CD14-positive monocyte (primary cell): ENCODE measurements at regions not wholly inside any gene's neighbourhood (a gene's known extent, or its start where the extent isn't known, plus 50 kb on each side); places are given as distances from the start of the nearest gene placed in this dataset.

Experiments
- DNase-seq, 3 donors: peaks; one replicate each; pipeline ENCODE4 v3.0.0-alpha.2; 2011 to 2022
- H2AFZ ChIP-seq: 2 replicates; pipeline ENCODE4 v1.6.0; 2012; ENCODE audit warnings: mild to moderate bottlenecking, low read depth, low read length, inconsistent platforms; ENCODE audit not compliant: insufficient read depth, poor library complexity, severe bottlenecking
- H3K27ac ChIP-seq, 2 donors: 1 replicate in 1 of 2; 2 replicates in 1 of 2; pipeline ENCODE4 v1.5.1; 2012 to 2013; ENCODE audit warnings: low read length in 2 of 2, control low read depth in 1 of 2, inconsistent platforms in 1 of 2, low read depth in 1 of 2, mild to moderate bottlenecking in 1 of 2
- H3K27me3 ChIP-seq, 2 donors: one replicate each; pipeline versions ENCODE4 v1.6.0 to v1.6.1; 2011 to 2013; ENCODE audit warnings: low read length in 2 of 2; ENCODE audit not compliant: control insufficient read depth in 2 of 2, insufficient read depth in 2 of 2
- H3K36me3 ChIP-seq, 2 donors: replicated peaks in 1 of 2; 1 replicate in 1 of 2; 2 replicates in 1 of 2; pipeline versions ENCODE4 v1.5.1 to v1.6.1; 2012 to 2013; ENCODE audit warnings: low read length in 2 of 2, control low read depth in 1 of 2, inconsistent platforms in 1 of 2, mild to moderate bottlenecking in 1 of 2; ENCODE audit not compliant: insufficient read depth in 2 of 2, control insufficient read depth in 1 of 2
- H3K4me1 ChIP-seq, 2 donors: 1 replicate in 1 of 2; 2 replicates in 1 of 2; pipeline versions ENCODE4 v1.5.1 to v1.6.1; 2012 to 2013; ENCODE audit warnings: low read length in 2 of 2, control low read depth in 1 of 2, inconsistent platforms in 1 of 2, mild to moderate bottlenecking in 1 of 2, moderate library complexity in 1 of 2; ENCODE audit not compliant: insufficient read depth in 2 of 2, control insufficient read depth in 1 of 2
- H3K4me2 ChIP-seq: replicated peaks from 2 replicates; pipeline ENCODE3; 2012; ENCODE audit warnings: low read length, moderate library complexity, mild to moderate bottlenecking; ENCODE audit not compliant: poor library complexity, severe bottlenecking; ENCODE audit errors: extremely low read depth
- H3K4me3 ChIP-seq, 3 experiments: fragments of 200-600 bp in 1 of 3; sonication (generic) in 1 of 3; replicated peaks in 1 of 3; 1 replicate in 2 of 3; 2 replicates in 1 of 3; pipeline ENCODE4 v1.5.1; 2011 to 2013; ENCODE audit warnings: low read length in 3 of 3, mild to moderate bottlenecking in 3 of 3, control low read depth in 2 of 3, low read depth in 2 of 3, inconsistent platforms in 1 of 3, moderate library complexity in 1 of 3
- H3K79me2 ChIP-seq: 2 replicates; pipeline ENCODE4 v1.6.0; 2012; ENCODE audit warnings: mild to moderate bottlenecking, control low read depth, inconsistent platforms, low read length, moderate library complexity; ENCODE audit not compliant: insufficient read depth
- H3K9ac ChIP-seq: 2 replicates; pipeline ENCODE4 v1.6.0; 2017; ENCODE audit warnings: low read length, mild to moderate bottlenecking; ENCODE audit not compliant: insufficient read depth, poor library complexity, severe bottlenecking
- H3K9me3 ChIP-seq, 2 donors: replicated peaks in 1 of 2; 1 replicate in 1 of 2; 2 replicates in 1 of 2; pipeline versions ENCODE4 v1.5.1 to v1.6.1; 2012 to 2013; ENCODE audit warnings: low read length in 2 of 2, control low read depth in 1 of 2; ENCODE audit not compliant: control insufficient read depth in 1 of 2, insufficient read depth in 1 of 2
- H4K20me1 ChIP-seq: 2 replicates; pipeline ENCODE4 v1.6.0; 2012; ENCODE audit warnings: mild to moderate bottlenecking, low read length, control low read depth, moderate library complexity; ENCODE audit not compliant: insufficient read depth
- H3K27ac Mint-ChIP-seq, 7 donors: one replicate each; pipeline ENCODE4 v1.8.0; 2020; ENCODE audit warnings: mild to moderate bottlenecking in 7 of 7, mixed read lengths in 7 of 7, moderate library complexity in 6 of 7, inconsistent platforms in 2 of 7
- H3K27me3 Mint-ChIP-seq, 3 donors: one replicate each; pipeline ENCODE4 v1.8.0; 2021 to 2022; ENCODE audit warnings: low read depth in 3 of 3, mild to moderate bottlenecking in 3 of 3, mixed read lengths in 3 of 3, moderate library complexity in 3 of 3, inconsistent platforms in 1 of 3
- H3K36me3 Mint-ChIP-seq, 2 donors: one replicate each; pipeline ENCODE4 v1.8.0; 2020; ENCODE audit warnings: mixed read lengths in 2 of 2, inconsistent platforms in 1 of 2, mild to moderate bottlenecking in 1 of 2
- H3K4me1 Mint-ChIP-seq: one replicate; pipeline ENCODE4 v1.8.0; 2020; ENCODE audit warnings: mild to moderate bottlenecking, mixed read lengths
- H3K4me3 Mint-ChIP-seq, 2 donors: one replicate each; pipeline ENCODE4 v1.8.0; 2020; ENCODE audit warnings: mild to moderate bottlenecking in 2 of 2, mixed read lengths in 2 of 2, moderate library complexity in 1 of 2
- H3K9me3 Mint-ChIP-seq, 7 donors: one replicate each; pipeline ENCODE4 v1.8.0; 2020 to 2022; ENCODE audit warnings: mixed read lengths in 7 of 7, mild to moderate bottlenecking in 6 of 7, moderate library complexity in 6 of 7, inconsistent platforms in 2 of 7
- CTCF ChIP-seq: fragments of 200-600 bp; IDR thresholded peaks from one replicate; pipeline ENCODE4 v1.8.0; 2022; ENCODE audit warnings: antibody characterized with exemption, mild to moderate bottlenecking
- WGBS: methylation state at CpG from one replicate; pipeline ENCODE4 v1.1.5; 2013; ENCODE audit warnings: missing lambda C conversion rate; ENCODE audit not compliant: insufficient coverage; 5-methylcytosine and 5-hydroxymethylcytosine counted together
- intact Hi-C, 2 donors: fragments of 100-400 bp; cut with micrococcal nuclease; formaldehyde crosslinking; loops; one replicate each; pipeline versions ENCODE4 v1.15.0 to v1.15.1; 2023

DNA sequence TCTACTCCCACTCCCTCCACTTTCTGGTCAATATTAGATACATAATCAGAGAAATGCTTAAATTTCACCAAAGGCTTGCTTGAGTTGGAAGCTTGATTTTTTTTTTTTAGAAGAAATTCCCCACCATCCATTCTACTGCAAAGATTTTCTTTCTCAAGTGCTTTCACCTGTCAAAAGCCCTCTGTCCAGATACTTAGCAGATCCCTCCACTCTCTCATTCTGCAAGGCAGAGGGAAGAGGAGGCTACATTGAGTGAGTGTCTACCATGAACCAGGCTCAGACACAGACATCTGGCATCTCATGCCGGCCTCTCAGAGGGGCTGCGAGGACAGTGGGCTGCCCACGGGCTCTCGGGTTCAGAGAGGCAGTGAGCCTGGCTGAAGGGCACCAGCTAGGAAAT is 127.6 kb upstream of the GSC start:
- no peak overlapping the region for H3K27ac Mint-ChIP-seq
- Histone ChIP-seq H3K9me3 (no peaks in the 10 kb centered on the region), H3K4me2 (no peak overlapping the region), H3K27me3 (no peaks in the 10 kb centered on the region), H4K20me1 (no peaks in the 10 kb centered on the region), H3K79me2 (no peaks in the 10 kb centered on the region), H3K27ac (no peak overlapping the region), H3K36me3 (no peaks in the 10 kb centered on the region), H2AFZ (no peak overlapping the region), H3K9ac (no peak overlapping the region), H3K4me3 (no peak overlapping the region), H3K4me1 (no peaks in the 10 kb centered on the region)
- DNase-seq: no peak
- no peak overlapping the region for H3K4me3 Mint-ChIP-seq
- 71% methylated on average over 4 of the region's 4 CpGs for WGBS
- intact Hi-C loops: no loop called here
- peaks cover 0 to 5% (median 1%) of the 10 kb centered on the region in 3 donors for H3K27me3 Mint-ChIP-seq
- H3K4me1 Mint-ChIP-seq: no peaks in the 10 kb centered on the region
- H3K9me3 Mint-ChIP-seq: peaks cover 0 to 4% (median 0%) of the 10 kb centered on the region in 7 donors
- TF ChIP-seq CTCF: no peak
- H3K36me3 Mint-ChIP-seq: no peaks in the 10 kb centered on the region

DNA sequence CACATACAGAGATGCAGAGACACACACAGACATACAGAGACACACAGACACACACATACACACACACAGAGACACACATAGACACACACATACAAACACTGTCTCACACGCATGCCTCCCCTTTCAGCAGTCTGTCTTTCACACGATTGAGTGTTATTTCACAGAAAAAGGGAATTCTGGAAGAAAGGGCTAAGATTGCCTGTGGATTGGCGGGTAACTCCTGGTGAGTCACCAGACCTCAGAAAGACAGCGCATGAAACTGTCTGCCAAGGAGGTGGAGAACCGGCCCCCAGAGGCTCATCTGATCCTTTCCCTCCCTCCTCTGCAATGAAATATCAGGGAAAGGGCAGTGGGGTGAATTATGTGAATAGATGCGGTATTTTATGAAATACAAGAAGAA is 127.2 kb upstream of the GSC start:
- Mint-ChIP-seq H3K27ac (no peak overlapping the region), H3K4me3 (no peak overlapping the region), H3K36me3 (no peaks in the 10 kb centered on the region), H3K27me3 (peaks cover 1 to 5% (median 1%) of the 10 kb centered on the region in 3 donors), H3K4me1 (no peaks in the 10 kb centered on the region), H3K9me3 (peaks cover 0 to 4% (median 0%) of the 10 kb centered on the region in 7 donors)
- Histone ChIP-seq H3K9me3 (no peaks in the 10 kb centered on the region), H3K9ac (no peak overlapping the region), H2AFZ (no peak overlapping the region), H4K20me1 (no peaks in the 10 kb centered on the region), H3K4me2 (no peak overlapping the region), H3K27me3 (no peaks in the 10 kb centered on the region), H3K36me3 (no peaks in the 10 kb centered on the region), H3K4me3 (no peak overlapping the region), H3K27ac (no peak overlapping the region), H3K4me1 (no peaks in the 10 kb centered on the region), H3K79me2 (no peaks in the 10 kb centered on the region)
- intact Hi-C loops: no loop called here
- 60% methylated on average over 1 of the region's 6 CpGs for WGBS
- no peak for DNase-seq
- TF ChIP-seq CTCF: no peak
